NT2/D1 (cell line): ENCODE measurements at regions not wholly inside any gene's neighbourhood (a gene's known extent, or its start where the extent isn't known, plus 50 kb on each side); places are given as distances from the start of the nearest gene placed in this dataset.

Experiments used
- SUZ12 ChIP-seq: IDR thresholded peaks from 2 replicates; pipeline ENCODE4 v1.6.1; 2011; ENCODE audit not compliant: insufficient read length, insufficient read depth; ENCODE audit errors: extremely low read depth
- YY1 ChIP-seq: IDR thresholded peaks from 2 replicates; pipeline ENCODE4 v1.6.1; 2011; ENCODE audit not compliant: insufficient read length, insufficient read depth
- ZNF274 ChIP-seq: IDR thresholded peaks from 2 replicates; pipeline ENCODE4 v1.6.1; 2011; ENCODE audit warnings: mild to moderate bottlenecking, low read depth, low read length

GRCh38 chr1:148309940-148310500 is 157.9 kb upstream of the NBPF11 start:
- TF ChIP-seq SUZ12, result no peak
- TF ChIP-seq YY1, result no peak
- TF ChIP-seq ZNF274, result no peak
